ENCODE measurements at regions not wholly inside any gene's neighbourhood (a gene's known extent, or its start where the extent isn't known, plus 50 kb on each side); places are given as distances from the start of the nearest gene placed in this dataset.

DNA sequence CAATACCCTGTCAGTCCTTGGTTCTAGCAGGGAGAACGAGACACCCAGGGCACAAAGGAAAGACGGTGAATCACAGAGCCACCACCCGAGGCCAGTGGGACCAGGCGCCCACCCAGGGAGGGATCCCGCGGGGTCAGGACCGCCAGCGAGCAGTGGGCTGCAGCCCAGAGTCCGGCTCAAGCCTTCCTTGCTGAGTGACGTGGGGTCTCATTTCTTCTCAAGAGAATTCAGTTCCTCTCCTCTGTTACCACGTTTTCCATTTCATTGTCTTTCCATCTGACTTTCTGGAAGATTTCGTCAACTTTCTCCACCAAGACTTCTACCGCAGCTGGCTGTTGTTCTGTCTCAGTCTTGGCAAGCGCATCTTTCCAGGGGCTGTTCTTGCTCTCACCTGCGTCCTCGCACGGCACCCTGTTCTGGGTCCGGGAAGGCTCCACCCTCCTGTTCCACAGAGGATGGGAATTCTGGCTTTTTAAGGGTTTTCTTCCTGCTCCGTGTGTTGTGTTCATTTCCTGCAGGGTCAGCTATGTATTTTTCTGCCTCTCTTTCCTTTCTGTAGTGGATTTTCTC is 248.6 kb downstream of the NDUFA10 start:
- DNase-seq: no peak

DNA sequence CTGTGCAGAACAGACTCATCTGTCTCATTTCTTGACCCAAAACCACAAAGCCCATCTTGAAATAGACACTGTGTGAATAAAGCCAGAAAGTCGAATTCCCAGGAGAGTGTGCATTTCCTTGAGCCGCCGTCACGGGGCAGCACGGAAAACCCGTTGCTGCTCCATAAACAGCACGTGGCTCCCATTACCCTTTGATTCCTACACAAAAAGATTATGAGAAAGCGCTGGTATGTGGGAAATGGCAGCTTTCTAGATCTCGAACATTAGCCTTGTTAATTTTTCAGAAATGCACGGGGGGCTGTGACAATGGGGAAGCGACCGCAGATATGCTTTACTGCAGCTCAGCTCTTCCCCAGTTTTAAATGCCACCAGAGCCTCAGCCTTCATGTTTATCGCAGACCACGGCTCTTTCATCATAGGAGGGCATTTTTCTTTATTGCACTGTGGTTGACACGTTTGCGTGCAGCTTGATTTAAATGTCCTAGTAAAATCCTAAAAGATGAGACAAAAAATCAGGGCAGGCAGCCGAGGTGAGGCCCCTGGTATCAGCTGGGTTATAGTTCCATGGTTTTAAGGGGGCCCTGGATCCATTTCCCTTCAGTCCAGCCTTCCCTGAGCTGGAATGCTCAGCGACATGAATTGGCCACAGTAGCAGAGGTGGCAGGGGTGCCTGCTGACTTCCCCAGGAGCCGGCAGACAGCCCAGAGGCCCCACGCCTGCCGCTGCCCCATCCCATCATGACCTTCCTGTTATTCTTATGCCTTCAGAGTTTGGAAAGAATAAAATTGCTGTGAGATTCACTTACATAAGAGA is 249.3 kb downstream of the NDUFA10 start:
- DNase-seq: no peak

DNA sequence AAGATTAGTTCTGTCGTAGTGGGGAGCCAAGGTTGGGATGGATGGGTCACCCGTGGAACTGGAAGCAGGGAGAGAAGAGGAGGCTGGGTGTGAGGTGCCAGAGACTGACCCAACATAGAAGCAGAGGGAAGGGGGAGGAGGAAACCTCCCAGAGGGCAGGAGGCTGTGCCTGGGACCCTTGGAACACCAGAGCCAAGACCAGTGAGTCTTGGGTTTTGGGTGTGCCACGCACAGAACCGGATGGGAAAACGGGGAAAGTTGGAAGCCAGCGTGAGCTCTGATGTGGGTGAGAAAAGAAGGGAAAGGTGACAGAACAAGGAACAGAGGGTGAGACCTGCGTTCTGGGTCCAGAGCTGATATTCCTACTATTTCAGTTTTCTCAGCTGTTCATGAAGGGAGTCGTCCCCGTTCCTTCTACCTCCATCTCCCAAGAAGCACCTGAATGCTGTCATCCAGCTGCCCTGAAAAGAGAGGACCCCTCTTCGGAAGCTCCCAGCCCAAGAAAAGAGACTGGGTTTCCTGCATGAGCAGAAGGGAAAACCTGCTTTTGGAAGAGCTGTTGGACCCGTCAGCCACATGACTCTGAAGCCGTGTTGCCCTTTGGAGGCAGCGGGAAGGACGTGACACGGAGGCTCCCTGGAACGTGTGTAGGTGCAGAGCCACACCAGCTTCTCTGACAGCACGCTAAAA is 250.1 kb downstream of the NDUFA10 start:
- DNase-seq: no peak

DNA sequence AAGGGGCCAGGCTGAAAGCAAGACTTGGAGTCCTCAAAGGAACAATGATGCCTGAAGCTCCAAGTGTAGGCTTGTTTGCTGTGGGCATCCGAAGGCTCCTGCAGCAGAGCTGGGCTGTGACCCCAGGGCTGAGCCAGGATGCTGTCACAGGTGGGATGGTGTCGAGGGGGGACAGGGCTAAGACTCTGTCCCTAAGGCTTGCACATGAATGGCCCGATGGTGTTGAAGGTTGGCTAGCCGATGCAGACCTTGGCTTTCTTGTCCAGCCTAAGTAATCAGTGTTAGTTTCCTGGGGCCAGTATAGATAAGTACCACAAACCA is 251.0 kb downstream of the NDUFA10 start:
- DNase-seq: no peak

DNA sequence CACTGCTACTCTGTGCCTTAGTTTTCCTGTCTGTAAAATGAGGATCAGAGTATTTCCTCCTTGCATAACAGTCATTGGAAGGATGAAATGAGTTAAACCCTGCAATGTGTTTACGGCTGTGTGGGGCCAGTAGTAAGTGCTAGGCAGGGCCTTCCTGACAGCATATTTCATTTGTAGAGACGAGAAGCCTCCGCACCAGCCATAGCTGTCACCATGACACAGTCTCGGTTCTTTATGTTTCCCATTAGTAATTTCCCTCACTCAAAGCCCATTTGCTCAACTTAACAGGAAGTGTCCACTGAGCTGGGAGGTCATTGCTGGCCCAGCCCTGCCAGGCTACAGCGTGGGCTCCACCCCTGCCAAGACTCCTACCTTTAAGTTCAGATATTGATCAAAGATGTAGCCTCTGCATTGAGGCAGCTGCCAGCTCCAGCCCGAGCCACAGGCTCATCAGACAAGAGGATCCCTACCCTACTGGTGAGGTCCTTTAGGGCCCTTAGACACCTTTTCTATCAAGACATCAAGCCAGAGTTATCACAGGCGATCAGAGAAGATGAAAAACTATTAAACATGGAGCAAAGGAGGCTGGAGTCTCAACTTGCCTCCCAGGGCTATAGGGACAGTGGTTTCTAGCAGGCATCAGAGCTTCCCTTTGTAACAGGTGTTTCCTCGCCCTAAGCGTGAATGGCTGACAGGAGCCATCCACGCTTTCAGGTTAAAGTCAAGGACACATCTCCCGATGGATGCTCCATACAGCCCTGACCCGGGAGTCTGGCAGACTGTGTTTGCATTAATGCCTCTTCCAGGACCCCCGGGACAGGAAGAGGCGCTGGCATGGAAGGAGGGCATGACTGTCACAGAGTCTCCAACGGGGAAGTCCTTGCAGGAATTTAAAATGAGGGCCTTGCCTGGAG is 251.7 kb downstream of the NDUFA10 start:
- DNase-seq: no peak

DNA sequence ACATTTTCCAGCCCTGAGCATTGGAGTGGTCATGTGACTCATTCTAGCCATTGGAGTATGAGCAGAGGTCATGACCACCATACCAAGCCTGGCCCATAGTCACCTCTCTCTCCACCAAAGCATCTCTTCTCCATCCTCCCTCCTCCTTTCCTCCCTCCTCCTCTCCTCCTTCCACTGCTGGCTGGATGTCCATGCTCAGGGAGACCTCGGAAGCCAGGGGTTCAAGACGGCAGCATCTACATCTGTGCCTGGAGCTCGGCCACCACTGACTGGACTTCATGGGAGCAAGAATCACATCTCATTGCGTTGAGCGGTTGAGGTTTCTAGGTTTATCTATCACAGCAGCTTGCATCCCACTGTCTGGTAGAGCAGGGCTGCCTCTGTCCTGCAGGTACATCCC is 252.4 kb downstream of the NDUFA10 start:
- DNase-seq: no peak

DNA sequence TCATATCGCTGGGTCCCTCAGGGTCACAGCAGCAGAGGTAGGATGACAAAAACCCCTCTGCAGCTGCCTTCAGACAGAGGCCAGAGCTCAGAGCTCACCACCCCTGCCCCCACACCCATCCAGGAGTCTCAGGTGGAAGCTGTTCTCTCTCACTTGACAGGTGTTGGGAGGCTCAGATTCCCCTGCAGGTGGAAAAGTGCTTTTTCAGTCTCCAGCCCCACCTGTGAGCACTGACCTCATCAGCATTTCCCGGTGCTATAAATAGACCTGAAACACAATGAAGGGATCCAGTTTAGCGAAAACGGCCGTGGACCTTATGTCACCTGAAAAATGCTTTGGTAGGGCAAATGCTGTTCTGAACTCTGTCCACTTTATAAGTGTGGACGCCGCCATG is 254.9 kb downstream of the NDUFA10 start:
- no peak for DNase-seq

DNA sequence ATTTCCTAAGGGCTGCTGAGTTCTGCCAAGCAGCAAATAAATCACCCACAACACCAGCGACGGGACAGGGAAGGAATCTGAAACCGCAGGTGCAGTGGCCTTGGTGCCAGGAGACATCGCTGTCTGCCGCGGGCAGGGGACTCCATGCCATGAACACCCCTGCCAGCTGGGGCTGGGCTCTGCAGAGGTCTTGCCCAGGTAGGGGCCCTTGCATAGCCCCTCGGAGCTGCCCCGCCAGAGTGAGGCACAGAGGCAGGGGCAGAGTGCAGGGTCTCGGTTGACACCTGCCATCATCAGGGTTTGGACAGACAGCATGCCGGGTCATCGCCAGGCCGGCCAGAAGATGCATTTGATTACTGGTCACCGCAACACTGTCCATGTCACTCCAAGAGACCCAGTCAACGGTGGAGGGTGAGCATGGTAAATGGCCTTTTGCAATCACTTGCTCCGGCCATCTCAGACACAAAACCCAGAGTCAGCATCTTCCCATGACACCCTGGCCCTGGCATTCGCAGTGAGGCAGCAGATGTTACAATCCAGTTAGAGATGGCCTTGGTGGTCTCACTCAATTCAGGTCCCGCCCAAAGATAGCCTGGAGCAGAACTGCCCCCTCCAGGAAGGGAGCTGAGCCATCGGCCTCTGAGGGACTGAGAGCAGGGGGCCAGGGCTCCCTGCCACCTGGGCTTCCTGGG is 255.4 kb downstream of the NDUFA10 start:
- DNase-seq: no peak

DNA sequence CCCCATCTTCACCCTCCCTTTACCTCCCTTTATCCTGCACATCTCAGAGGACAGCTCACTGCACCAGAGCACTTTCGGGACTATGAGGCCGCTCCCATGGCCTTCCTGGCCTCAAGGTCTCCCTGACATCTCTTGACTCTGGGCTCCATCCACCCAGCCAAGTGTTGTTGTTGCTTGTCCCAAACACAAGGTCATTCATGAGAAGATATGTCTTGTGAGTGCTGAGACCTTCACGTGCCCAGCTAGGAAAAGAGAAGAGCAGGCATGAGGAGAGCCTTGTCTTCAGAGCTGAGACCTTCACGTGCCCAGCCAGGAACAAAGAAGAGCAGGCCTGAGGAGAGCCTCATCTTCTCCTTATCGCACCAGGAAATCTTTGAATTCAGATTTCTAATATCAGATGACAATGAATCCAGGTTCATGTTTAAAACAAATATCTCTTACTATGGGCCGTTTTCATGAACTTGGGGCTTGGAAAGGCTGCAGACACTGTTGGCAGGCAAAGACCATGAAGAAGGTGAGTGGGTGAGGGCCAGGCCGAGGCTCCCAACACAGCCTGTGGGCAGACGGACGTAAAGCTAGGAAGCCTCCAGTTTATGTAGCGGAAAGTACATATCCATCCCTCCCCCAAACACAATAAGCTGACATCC is 256.1 kb downstream of the NDUFA10 start:
- no peak for DNase-seq

DNA sequence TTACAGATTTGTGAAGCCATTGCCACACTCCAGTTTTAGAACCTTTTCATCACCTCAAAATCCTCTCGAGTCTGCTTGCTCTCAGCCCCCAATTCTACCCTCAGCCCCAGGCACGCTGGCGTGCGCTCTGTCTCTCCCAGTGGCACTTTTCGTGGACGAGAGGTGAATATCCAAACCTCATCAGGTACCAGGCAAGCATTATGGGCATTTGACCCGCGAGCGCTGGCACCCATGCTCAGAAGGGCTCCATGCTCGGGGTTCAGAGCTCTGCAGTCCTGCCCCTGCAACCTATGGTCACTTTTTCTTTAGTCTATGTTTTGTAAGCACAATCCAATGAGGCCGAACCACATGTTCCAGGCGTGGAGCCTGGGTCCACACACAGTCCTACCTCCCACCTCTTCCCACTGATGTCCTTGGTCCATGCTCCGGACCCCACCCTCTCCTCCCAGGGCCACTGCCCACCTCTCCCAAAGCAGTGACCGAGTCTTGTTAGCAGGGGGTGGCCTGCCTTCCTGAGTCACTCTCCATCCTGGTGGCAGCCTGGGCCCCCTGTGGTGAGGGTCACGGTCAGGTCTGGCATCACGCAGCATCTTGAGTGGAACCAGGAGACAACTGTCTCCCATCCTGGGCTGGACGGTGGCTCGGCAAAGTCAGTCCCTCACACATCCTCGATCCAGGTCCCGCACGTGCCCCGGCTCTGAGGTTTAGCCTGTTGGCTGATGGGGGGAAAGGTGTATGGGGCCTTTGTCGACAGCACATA is 256.9 kb downstream of the NDUFA10 start:
- DNase-seq: no peak

DNA sequence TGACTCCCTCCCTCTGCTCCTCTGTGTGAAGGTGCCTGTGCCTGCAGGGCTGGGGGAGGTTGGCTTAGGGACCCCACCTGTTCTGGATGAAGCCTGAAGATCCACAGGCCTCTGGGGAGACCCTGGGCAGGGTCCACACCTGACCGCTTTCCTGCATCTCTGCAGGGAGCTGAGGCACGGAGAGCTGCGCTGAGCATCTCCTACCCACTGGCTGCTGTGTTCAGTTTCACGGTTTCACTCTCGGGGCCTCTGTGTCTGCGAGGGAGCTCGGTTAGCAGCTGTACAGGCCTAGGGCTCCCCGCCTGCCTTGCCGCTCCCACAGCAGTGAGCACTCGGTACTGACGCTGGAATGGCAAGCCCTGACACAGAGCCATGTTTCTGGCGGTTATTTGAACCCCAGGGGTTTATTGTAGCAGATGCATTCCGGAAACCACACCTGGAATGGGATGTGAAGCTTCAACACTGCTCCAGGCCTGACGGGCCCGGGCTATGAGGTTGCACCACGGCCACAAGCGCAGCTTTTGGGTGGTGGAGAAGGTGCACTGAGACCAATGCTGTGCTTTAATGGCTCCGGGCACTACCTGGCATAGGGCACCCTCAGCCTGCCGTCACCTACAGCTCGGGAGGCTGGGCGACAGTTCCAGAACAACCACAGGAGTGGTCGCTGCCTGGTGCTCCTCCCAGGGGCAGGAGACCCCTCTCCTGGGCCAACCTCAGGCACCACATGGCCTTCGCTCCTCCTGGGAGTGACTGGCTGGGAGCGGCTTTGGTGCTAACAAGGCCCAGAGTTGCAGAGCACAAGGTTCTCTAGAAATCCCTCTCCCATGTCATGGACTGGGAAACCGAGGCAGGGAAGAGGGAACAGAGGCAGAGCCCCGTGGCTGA is 257.9 kb downstream of the NDUFA10 start:
- no peak for DNase-seq

DNA sequence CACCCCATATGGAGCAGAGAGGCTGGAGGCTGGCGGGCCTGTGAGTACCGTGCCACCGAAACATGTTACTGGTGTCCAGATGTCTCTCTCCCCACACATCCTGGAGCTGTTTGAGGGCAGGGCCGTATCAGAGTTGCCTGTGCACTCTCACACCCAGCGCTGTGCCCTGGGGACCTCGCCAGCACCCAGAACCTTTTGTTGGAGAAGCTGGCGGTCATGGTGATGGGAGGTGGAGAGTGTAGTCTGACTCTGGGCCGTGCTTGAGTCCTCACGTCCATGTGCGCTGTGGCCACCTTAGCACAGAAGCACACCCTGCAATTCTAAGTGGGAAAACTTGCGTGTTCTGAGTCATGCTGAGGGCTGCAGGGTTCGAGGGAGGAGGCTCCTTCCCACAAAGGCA is 259.2 kb downstream of the NDUFA10 start:
- no peak for DNase-seq

DNA sequence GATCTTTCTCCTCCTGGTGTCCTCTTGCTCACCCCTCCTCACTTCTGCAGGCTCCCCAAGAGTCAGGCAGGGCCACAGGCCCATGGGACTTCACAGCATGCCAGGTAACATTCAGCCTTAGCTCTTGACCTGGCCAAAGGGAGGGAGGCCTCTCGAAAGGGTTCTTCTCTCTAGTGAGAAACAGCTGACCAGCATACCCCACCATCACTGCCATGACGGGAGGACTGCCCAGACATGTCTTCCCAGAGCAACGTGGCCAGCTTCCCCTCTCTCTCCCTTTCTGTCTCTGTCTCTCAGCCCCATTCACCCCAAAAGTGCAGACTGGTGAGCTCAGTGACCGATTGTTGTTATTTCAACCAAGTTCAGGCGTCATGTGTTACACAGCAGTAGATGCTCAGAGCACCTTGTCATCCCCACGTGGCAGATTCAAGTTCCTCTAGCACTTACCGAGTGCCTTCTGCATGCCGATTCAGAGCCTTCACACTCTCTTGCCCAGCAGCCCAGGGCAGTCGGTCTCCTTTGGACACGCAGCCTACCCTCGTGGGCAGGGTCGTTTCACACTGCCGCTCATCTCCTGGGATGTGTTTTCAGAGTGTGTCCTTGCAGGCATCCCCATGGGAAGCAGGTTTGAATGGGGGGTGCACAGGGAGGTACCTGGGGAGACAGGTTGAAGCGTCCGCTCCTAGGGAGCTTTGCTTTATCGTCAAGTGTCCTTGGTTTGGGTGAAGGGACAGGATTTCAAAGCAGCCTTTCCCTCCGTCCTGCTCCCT is 259.9 kb downstream of the NDUFA10 start:
- no peak for DNase-seq

DNA sequence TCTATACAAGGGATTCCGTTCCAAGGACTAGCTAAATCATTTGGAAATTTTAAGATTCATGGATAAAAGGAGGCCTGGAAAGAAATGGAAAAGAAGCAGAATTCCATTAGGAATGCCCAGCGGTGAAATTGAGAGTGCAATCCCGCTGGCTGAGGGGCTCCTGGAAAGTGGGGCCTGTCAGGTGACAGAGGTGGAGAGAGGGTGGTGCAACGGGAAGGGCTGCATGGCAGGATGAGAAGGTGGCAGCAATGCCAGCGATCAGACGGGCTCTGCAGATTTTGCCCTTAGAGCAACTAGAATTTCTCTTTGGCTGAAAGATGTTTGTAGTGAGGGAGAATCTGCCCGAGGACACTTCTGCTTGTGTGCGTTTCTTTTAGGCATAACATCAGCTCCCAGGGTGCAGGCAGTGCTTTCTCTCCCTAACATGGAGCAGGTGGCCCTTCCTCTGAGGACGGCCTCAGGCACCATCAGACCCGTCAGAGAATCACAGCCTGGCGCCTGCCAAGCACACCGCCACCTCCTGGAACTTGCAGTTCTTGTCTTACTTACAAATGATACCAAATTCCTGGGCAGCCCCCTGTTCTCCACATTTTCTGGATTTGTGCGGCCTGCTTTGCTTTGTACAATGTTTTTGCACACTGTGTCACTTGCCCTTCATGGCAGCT is 261.6 kb downstream of the NDUFA10 start:
- DNase-seq: no peak

DNA sequence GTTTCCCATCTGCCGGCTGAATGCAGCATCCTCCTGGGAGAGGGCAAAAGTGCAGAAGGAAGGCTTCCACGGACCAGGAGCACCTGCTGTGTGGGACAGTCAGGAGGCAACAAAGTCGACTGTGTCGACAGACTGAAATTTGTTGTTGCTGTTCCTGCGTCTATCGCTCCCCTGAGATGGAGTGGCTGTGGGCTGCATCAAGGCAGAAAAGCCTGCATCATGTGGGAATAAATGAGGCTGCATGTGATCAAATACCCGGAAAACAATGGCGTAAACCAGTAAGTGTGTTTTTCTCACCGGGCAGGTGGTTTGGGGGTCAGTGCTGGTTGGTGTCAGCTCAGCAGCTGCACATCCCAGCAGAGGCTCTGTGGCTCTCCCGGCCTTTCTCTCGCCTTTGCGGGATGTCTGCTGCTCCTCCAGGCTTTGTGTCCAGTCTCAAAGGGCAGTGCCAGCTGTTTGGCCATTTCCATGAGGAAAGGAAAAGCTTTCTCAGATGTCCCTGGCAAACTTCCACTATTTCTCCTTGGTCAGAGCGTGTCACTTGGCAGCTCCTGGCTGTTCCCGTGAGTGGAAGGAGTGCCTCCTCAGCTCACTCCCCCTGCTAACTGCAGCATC is 262.4 kb downstream of the NDUFA10 start:
- DNase-seq: no peak

DNA sequence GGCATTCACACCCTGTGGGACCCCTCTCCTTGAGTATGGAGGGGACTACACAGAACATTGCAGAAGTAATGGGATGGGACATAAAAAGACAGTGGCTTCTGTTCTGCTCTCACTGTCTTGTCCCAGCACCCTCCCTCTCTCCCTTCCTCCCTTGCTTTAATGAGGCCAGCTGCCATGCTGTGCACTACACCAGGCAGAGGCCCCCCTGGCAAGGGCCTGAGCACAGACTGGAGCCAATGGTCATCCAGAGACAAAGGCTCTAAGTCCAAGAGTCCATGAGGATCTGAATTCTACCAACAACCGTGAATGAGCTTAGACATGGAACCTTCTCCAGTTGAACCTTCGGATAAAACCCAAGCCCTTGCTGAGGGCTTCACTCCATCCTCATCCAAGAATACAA is 263.0 kb downstream of the NDUFA10 start:
- DNase-seq: no peak

DNA sequence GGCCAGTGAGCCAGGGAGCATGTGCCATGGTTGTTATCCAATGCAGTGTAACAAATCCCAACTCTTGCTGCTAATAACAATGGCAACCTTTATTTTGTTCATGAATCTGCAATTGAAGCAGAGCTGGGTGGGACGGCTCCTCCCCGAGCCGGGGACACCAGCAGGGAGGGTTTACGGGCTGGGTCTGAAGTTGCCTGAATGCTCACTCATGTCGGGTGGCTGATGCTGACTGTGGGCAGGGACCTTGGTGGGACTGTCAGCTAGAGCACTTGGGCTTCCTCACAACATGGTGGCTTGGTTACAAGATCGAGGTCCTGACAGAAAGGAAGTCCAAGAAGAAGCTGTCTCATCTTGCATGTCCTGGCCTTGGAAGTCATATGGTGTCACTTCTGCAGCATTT is 264.5 kb downstream of the NDUFA10 start:
- DNase-seq: no peak

DNA sequence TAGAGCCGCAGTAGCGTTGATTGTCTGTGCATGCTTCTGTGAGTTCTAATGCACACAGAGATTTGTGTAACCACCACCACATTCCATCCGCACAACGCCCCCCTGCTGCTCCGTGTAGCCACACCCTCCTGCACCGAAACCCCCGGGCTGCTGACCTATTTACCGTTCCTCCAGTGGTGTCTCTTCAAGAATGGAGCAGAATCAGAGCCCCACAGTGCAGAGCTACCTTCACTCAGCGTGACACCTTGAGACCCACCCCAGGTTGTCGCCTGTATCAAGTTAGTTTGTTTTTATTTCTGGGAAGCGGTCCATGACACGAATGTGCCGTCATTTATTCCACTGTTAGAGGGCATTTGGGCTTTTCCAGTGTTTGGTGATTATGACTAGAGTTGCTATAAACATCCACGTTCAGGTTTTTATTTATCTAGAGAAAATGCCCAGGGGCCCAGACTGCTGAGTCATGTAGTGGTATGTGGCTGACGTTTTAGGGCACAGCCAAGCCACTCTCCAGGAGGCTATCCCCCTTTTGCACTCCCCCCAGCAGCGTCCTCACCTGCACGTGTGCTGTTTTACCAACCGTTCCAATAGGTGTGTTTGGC is 266.8 kb downstream of the NDUFA10 start:
- no peak for DNase-seq

All from NK-92 treated with Interleukin-12 subunit alpha and Interleukin-12 subunit beta, amount 100 ng/mL, for 24 hours (cell line).